ENCODE measurements at regions not wholly inside any gene's neighbourhood (a gene's known extent, or its start where the extent isn't known, plus 50 kb on each side); places are given as distances from the start of the nearest gene placed in this dataset.

DNA sequence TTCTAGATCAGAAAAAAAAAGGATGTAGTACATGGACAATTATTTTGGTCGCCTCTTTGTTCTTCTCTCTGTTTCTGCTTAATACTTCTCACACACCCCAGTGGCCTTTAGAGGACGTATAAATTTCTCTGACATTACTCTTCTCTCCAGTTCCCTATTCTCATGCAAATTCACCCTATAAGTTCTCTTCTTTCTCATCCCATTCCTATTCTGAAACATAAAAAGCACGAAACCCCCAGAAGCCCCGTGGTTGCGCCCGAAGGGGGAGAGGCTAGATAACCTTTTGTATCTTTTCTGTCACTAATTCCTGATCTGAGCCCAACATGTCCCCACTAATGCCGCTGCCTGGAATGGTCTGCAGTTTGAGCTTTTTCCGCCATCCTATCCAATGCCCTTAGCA is 136.9 kb downstream of the SKIDA1 start:
- TF ChIP-seq POLR2A (IDR thresholded peaks at IDR 0.05; ENCODE audit: low read depth, low read length), result no peak
- TF ChIP-seq POLR2AphosphoS5 (IDR thresholded peaks at IDR 0.05; ENCODE audit: low read depth, low read length), result no peak

All from GM12891 (cell line).